ENCODE measurements at regions not wholly inside any gene's neighbourhood (a gene's known extent, or its start where the extent isn't known, plus 50 kb on each side); places are given as distances from the start of the nearest gene placed in this dataset.

- no peak overlapping the region for H3K27ac Mint-ChIP-seq
- no peak for DNase-seq
- WGBS (ENCODE audit: insufficient coverage): 74% methylated on average over 10 of the region's 12 CpGs
- ChIA-PET POLR2A (interaction anchor here in 1 of 2 donors (0.5 kb wide), 1 partner anchor 253 kb away, joined by 3 read pairs; no protein-coding TSS in a partner anchor), CTCF (interaction anchor here in 1 of 2 donors (0.7 kb wide), 1 partner anchor 21 kb away, joined by 5 read pairs; no protein-coding TSS in a partner anchor)
- H3K4me1 Mint-ChIP-seq: no peaks in the 10 kb centered on the region
- H3K4me1 ChIP-seq (ENCODE audit: control insufficient read depth in 1 of 2, extremely low read depth in 1 of 2, insufficient read depth in 2 of 2, low read length in 2 of 2): no peaks in the 10 kb centered on the region
- H3K27me3 ChIP-seq (replicated peaks in 1 of 2; ENCODE audit: control insufficient read depth in 2 of 2, extremely low read depth in 1 of 2, insufficient read depth in 2 of 2, low read length in 1 of 2): peaks cover 0 to 19% of the 10 kb centered on the region in 2 experiments
- no peak for ATAC-seq (replicated peaks in 1 of 4)
- no peaks in the 10 kb centered on the region for H3K36me3 Mint-ChIP-seq
- no peak overlapping the region for H3K27ac ChIP-seq (ENCODE audit: low read length)
- H3K4me3 ChIP-seq (ENCODE audit: control insufficient read depth in 1 of 2, extremely low read depth in 1 of 2, low read length in 1 of 2): no peak overlapping the region
- H3K27me3 Mint-ChIP-seq: peaks cover 0 to 3% of the 10 kb centered on the region in 2 donors
- H3K4me3 Mint-ChIP-seq: no peak overlapping the region
- no peaks in the 10 kb centered on the region for H3K9me3 Mint-ChIP-seq
- no peaks in the 10 kb centered on the region for H3K36me3 ChIP-seq (ENCODE audit: control insufficient read depth in 2 of 2, extremely low read depth in 1 of 2, insufficient read depth in 1 of 2, low read length in 1 of 2)
- no peaks in the 10 kb centered on the region for H3K9me3 ChIP-seq
These were observed 379.7 kb downstream of the RPS24 start for GRCh38 chr10:78413076-78414055.

GRCh38 chr10:78414380-78414779 is 380.7 kb downstream of the RPS24 start:
- no peak overlapping the region for H3K4me3 Mint-ChIP-seq
- Histone ChIP-seq H3K4me1 (ENCODE audit: control insufficient read depth in 1 of 2, extremely low read depth in 1 of 2, insufficient read depth in 2 of 2, low read length in 2 of 2) (no peaks in the 10 kb centered on the region), H3K27me3 (replicated peaks in 1 of 2; ENCODE audit: control insufficient read depth in 2 of 2, extremely low read depth in 1 of 2, insufficient read depth in 2 of 2, low read length in 1 of 2) (peaks cover 0 to 9% of the 10 kb centered on the region in 2 experiments), H3K9me3 (no peaks in the 10 kb centered on the region), H3K4me3 (ENCODE audit: control insufficient read depth in 1 of 2, extremely low read depth in 1 of 2, low read length in 1 of 2) (no peak overlapping the region), H3K27ac (ENCODE audit: low read length) (no peak overlapping the region), H3K36me3 (ENCODE audit: control insufficient read depth in 2 of 2, extremely low read depth in 1 of 2, insufficient read depth in 1 of 2, low read length in 1 of 2) (no peaks in the 10 kb centered on the region)
- no peak overlapping the region for H3K27ac Mint-ChIP-seq
- ChIA-PET CTCF (no interaction called here), POLR2A (interaction anchor here in 1 of 2 donors (0.5 kb wide), 1 partner anchor 252 kb away, joined by 3 read pairs; no protein-coding TSS in a partner anchor)
- no CpG with 5 or more reads among the region's 4 CpGs for WGBS (ENCODE audit: insufficient coverage)
- no peaks in the 10 kb centered on the region for H3K36me3 Mint-ChIP-seq
- no peaks in the 10 kb centered on the region for H3K9me3 Mint-ChIP-seq
- no peak for ATAC-seq (replicated peaks in 1 of 4)
- H3K27me3 Mint-ChIP-seq: peaks cover 0 to 3% of the 10 kb centered on the region in 2 donors
- DNase-seq: no peak
- H3K4me1 Mint-ChIP-seq: no peaks in the 10 kb centered on the region

- Histone ChIP-seq H3K4me1 (ENCODE audit: control insufficient read depth in 1 of 2, extremely low read depth in 1 of 2, insufficient read depth in 2 of 2, low read length in 2 of 2) (no peaks in the 10 kb centered on the region), H3K27me3 (replicated peaks in 1 of 2; ENCODE audit: control insufficient read depth in 2 of 2, extremely low read depth in 1 of 2, insufficient read depth in 2 of 2, low read length in 1 of 2) (peaks cover 0 to 5% of the 10 kb centered on the region in 2 experiments), H3K36me3 (ENCODE audit: control insufficient read depth in 2 of 2, extremely low read depth in 1 of 2, insufficient read depth in 1 of 2, low read length in 1 of 2) (no peaks in the 10 kb centered on the region), H3K9me3 (no peaks in the 10 kb centered on the region), H3K4me3 (ENCODE audit: control insufficient read depth in 1 of 2, extremely low read depth in 1 of 2, low read length in 1 of 2) (no peak overlapping the region), H3K27ac (ENCODE audit: low read length) (no peak overlapping the region)
- Mint-ChIP-seq H3K27ac (no peak overlapping the region), H3K4me1 (no peaks in the 10 kb centered on the region), H3K27me3 (peaks cover under 1 to 4% of the 10 kb centered on the region in 2 donors), H3K36me3 (no peaks in the 10 kb centered on the region), H3K4me3 (no peak overlapping the region), H3K9me3 (no peaks in the 10 kb centered on the region)
- WGBS (ENCODE audit: insufficient coverage): 40% methylated on average over 1 of the region's 1 CpG
- DNase-seq: no peak
- ATAC-seq (replicated peaks in 1 of 4): no peak
- POLR2A ChIA-PET: no interaction called here
- CTCF ChIA-PET: no interaction called here
These were observed 381.4 kb downstream of the RPS24 start for GRCh38 chr10:78415111-78415510.

DNA sequence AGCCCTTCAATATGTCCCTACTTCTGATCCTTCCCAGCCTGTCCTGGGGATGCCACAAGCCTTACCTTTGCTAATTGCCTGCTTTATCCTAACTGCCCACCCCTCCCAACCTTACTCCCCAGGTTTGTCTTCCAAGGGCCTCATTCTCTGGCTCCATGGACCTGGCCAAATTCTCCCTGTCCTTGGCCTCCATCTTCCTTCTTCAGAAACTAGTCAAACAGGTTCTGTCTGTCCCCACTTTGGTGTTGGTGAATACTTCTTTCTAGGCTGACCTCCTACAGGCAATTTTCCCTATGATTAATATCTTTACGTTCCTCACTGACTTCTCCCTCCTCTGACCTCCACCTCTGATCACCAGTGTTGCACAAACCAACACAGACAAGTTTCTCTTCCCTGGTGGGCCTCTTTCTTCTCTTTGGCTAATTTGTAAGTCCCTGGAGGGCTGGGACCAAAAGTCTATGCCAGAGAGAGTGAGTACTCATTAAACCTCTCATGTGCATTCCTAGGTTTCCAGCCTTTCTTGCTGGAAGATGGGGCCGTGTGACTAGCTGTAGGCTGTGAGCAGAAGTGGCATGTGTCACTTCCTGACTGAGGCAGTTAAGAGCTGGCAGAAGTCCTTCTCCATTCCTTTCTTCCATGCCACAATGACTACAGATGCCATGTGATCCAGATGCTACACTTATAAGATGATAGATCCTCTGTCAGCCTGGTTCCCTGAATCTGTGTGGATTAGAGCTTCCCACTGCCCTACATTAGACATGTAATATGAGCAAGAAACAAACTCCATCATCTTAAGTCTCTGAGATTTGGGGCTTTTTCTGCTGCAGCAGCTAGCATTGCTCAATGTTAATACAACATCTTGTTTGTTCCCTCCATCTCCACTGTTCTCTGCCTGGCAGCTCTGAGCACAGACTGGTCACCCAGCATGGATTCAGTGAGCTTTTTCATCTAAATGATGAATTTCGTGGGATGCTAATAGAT is 382.7 kb downstream of the RPS24 start:
- Histone ChIP-seq H3K27ac (ENCODE audit: low read length) (no peak overlapping the region), H3K4me3 (ENCODE audit: control insufficient read depth in 1 of 2, extremely low read depth in 1 of 2, low read length in 1 of 2) (no peak overlapping the region), H3K36me3 (ENCODE audit: control insufficient read depth in 2 of 2, extremely low read depth in 1 of 2, insufficient read depth in 1 of 2, low read length in 1 of 2) (no peaks in the 10 kb centered on the region), H3K4me1 (ENCODE audit: control insufficient read depth in 1 of 2, extremely low read depth in 1 of 2, insufficient read depth in 2 of 2, low read length in 2 of 2) (no peaks in the 10 kb centered on the region), H3K27me3 (replicated peaks in 1 of 2; ENCODE audit: control insufficient read depth in 2 of 2, extremely low read depth in 1 of 2, insufficient read depth in 2 of 2, low read length in 1 of 2) (peaks cover 0 to 12% of the 10 kb centered on the region in 2 experiments), H3K9me3 (no peaks in the 10 kb centered on the region)
- no peak overlapping the region for H3K4me3 Mint-ChIP-seq
- H3K36me3 Mint-ChIP-seq: no peaks in the 10 kb centered on the region
- WGBS (ENCODE audit: insufficient coverage): 60% methylated on average over 2 of the region's 3 CpGs
- DNase-seq: no peak
- ATAC-seq (replicated peaks in 1 of 4): no peak
- H3K27me3 Mint-ChIP-seq: peaks cover 3 to 9% of the 10 kb centered on the region in 2 donors
- ChIA-PET CTCF (interaction anchor here in 1 of 2 donors (0.7 kb wide), 1 partner anchor 997 kb away, joined by 3 read pairs; no protein-coding TSS in a partner anchor), POLR2A (no interaction called here)
- no peaks in the 10 kb centered on the region for H3K9me3 Mint-ChIP-seq
- no peak overlapping the region for H3K27ac Mint-ChIP-seq
- no peaks in the 10 kb centered on the region for H3K4me1 Mint-ChIP-seq

GRCh38 chr10:78417425-78418370 is 384.0 kb downstream of the RPS24 start:
- Histone ChIP-seq H3K4me3 (ENCODE audit: control insufficient read depth in 1 of 2, extremely low read depth in 1 of 2, low read length in 1 of 2) (no peak overlapping the region), H3K36me3 (ENCODE audit: control insufficient read depth in 2 of 2, extremely low read depth in 1 of 2, insufficient read depth in 1 of 2, low read length in 1 of 2) (no peaks in the 10 kb centered on the region), H3K27ac (ENCODE audit: low read length) (no peak overlapping the region), H3K9me3 (no peaks in the 10 kb centered on the region), H3K4me1 (ENCODE audit: control insufficient read depth in 1 of 2, extremely low read depth in 1 of 2, insufficient read depth in 2 of 2, low read length in 2 of 2) (no peaks in the 10 kb centered on the region), H3K27me3 (replicated peaks in 1 of 2; ENCODE audit: control insufficient read depth in 2 of 2, extremely low read depth in 1 of 2, insufficient read depth in 2 of 2, low read length in 1 of 2) (peaks cover 0 to 12% of the 10 kb centered on the region in 2 experiments)
- Mint-ChIP-seq H3K36me3 (no peaks in the 10 kb centered on the region), H3K27me3 (peaks cover 3 to 9% of the 10 kb centered on the region in 2 donors), H3K27ac (no peak overlapping the region), H3K9me3 (no peaks in the 10 kb centered on the region), H3K4me1 (no peaks in the 10 kb centered on the region), H3K4me3 (no peak overlapping the region)
- POLR2A ChIA-PET: no interaction called here
- CTCF ChIA-PET: no interaction called here
- DNase-seq (no peak), ATAC-seq (replicated peaks in 1 of 4) (no peak)
- 76% methylated on average over 16 of the region's 16 CpGs for WGBS (ENCODE audit: insufficient coverage)

Measured in T-cell (primary cell).